ENCODE measurements at regions not wholly inside any gene's neighbourhood (a gene's known extent, or its start where the extent isn't known, plus 50 kb on each side); places are given as distances from the start of the nearest gene placed in this dataset.

DNA sequence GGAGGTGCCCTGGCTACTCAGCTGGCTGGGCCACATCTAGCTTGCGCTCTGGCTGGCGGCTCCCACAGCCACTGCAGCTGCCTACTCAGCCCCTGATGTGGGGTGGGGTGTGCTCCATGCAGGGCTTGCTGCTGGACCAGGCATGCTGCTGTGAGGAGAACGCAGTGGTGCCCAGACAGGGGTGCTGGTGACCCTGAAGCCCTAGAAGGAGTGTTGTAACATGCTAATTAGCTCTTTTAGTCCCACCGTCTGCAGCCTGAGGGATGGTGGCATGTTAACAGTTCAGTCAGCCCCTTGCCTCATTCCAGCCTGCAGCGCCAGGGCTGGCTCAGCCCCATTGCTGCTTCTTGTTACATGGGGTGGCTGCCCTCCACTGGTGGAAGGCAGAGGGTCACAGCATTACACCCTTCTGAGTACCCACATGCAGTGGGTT lies 642.3 kb downstream of the DMRTA1 start:
- DNase-seq (ENCODE audit: low read depth), result peak; percentile 0
- no peak for TF ChIP-seq POLR2A (IDR thresholded peaks at IDR 0.05; ENCODE audit: extremely low read depth, insufficient read length)
- TF ChIP-seq, protein P1, sequence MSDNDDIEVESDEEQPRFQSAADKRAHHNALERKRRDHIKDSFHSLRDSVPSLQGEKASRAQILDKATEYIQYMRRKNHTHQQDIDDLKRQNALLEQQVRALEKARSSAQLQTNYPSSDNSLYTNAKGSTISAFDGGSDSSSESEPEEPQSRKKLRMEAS (IDR thresholded peaks at IDR 0.05; ENCODE audit: low read depth, low read length), result no peak
- TF ChIP-seq, protein P2, sequence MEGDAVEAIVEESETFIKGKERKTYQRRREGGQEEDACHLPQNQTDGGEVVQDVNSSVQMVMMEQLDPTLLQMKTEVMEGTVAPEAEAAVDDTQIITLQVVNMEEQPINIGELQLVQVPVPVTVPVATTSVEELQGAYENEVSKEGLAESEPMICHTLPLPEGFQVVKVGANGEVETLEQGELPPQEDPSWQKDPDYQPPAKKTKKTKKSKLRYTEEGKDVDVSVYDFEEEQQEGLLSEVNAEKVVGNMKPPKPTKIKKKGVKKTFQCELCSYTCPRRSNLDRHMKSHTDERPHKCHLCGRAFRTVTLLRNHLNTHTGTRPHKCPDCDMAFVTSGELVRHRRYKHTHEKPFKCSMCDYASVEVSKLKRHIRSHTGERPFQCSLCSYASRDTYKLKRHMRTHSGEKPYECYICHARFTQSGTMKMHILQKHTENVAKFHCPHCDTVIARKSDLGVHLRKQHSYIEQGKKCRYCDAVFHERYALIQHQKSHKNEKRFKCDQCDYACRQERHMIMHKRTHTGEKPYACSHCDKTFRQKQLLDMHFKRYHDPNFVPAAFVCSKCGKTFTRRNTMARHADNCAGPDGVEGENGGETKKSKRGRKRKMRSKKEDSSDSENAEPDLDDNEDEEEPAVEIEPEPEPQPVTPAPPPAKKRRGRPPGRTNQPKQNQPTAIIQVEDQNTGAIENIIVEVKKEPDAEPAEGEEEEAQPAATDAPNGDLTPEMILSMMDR (IDR thresholded peaks at IDR 0.05; ENCODE audit: low read depth, low read length), result no peak
- TF ChIP-seq MYC (IDR thresholded peaks at IDR 0.05; ENCODE audit: low read depth, low read length), result no peak

DNA sequence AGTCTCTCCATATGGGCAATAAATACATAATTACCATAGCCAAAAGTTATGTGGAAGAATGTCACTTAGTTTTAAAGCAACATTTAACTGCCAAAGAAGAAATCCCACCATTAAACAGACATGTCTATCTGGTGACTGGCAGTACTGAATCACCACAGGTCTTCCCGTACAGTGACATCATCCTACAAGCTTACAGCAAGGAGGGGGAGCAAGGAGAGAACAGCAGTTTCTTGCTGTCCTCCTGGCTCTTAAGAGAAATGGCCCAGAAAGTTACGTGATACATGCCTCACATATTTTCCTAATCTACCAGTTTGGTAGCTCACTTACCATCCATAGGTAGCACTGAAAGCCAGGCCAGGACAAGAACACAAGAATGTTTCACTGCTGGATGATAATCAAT lies 671.0 kb downstream of the DMRTA1 start:
- no peak overlapping the region for H3K4me3 ChIP-seq (ENCODE audit: low read depth, low read length)
- no peak for DNase-seq (ENCODE audit: low read depth)
- TF ChIP-seq, protein P2 (IDR thresholded peaks at IDR 0.05; ENCODE audit: low read depth, low read length), result no peak
- TF ChIP-seq, protein P1 (IDR thresholded peaks at IDR 0.05; ENCODE audit: low read depth, low read length), result no peak
- TF ChIP-seq POLR2A (IDR thresholded peaks at IDR 0.05; ENCODE audit: extremely low read depth, insufficient read length), result no peak
- TF ChIP-seq MYC (IDR thresholded peaks at IDR 0.05; ENCODE audit: low read depth, low read length), result no peak

More for the DNA sequence above, 642.3 kb downstream of the DMRTA1 start:
- no peak overlapping the region for H3K4me3 ChIP-seq (ENCODE audit: low read depth, low read length)

DNA sequence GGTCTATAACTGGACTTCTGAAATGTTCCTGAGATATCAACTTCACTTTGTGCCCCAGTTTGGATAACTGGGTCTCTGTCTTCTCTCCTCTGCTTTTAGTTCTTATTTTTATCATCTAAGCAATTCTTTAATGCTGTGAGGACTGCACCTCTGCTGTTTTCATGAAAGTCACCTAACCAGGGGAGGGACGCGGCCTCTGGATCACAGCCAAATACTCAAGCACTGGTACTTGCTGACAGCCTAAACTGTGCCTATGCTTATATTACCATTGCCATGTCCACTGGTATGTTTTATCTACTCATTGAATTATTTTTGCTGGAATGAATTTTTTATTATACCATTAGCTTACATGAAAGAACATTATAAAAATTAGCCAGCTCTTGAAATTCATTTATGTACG lies 674.0 kb downstream of the DMRTA1 start:
- TF ChIP-seq, protein P2 (IDR thresholded peaks at IDR 0.05; ENCODE audit: low read depth, low read length), result no peak
- TF ChIP-seq POLR2A (IDR thresholded peaks at IDR 0.05; ENCODE audit: extremely low read depth, insufficient read length) (no peak), MYC (IDR thresholded peaks at IDR 0.05; ENCODE audit: low read depth, low read length) (no peak)
- TF ChIP-seq, protein P1 (IDR thresholded peaks at IDR 0.05; ENCODE audit: low read depth, low read length), result no peak
- DNase-seq (ENCODE audit: low read depth), result no peak
- no peak overlapping the region for H3K4me3 ChIP-seq (ENCODE audit: low read depth, low read length)

DNA sequence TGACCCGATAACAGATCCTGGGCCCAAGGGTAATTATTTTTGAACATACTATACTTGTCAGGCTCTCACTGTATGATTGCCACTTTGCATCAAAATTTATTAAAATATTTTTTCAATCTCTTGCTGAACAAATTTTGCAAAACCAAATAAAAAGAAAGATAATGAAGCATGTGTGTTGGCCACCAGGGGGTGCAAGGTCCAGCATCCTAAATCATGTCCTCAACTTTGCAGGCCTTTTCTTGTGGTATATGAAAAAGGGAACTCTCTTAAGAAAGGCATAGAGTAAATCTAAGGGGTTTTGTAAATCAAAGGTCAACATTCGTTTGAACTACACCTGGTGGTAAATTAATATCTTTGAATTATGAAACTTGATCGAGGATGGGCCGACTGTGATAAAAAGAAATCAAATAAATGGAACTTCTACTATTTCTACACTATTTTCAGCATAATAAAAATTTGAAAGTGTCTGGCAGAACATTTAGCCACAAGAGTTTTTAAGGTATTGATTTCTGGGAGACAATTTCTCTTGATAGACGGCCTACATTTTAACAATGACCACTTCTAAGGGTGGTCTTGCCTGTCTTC lies 676.5 kb downstream of the DMRTA1 start:
- TF ChIP-seq, protein P2 (IDR thresholded peaks at IDR 0.05; ENCODE audit: low read depth, low read length), result peak; percentile 12
- no peak for TF ChIP-seq MYC (IDR thresholded peaks at IDR 0.05; ENCODE audit: low read depth, low read length)
- peak; percentile 36 for DNase-seq (ENCODE audit: low read depth)
- no peak overlapping the region for H3K4me3 ChIP-seq (ENCODE audit: low read depth, low read length)

DNA sequence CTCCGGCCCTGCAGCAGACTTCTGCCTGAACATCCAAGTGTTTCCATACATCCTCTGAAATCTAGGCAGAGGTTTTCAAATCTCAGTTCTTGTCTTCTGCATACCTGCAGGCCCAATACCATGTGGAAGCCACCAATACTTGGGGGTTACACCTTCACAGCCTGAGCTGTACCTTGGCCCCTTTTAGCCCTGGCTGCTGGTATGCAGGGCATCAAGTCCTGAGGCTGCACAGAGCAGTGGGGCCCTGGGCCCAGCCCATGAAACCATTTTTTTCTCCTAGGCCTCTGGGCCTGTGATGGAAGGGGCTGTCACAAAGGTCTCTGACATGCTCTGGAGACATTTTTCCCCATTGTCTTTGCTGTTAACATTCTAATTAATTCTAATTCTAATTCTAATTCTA lies 680.6 kb downstream of the ELAVL2 start:
- no peak for DNase-seq (ENCODE audit: low read depth)
- no peak overlapping the region for H3K4me3 ChIP-seq (ENCODE audit: low read depth, low read length)
- TF ChIP-seq, protein P1 (IDR thresholded peaks at IDR 0.05; ENCODE audit: low read depth, low read length), result no peak
- TF ChIP-seq, protein P2 (IDR thresholded peaks at IDR 0.05; ENCODE audit: low read depth, low read length), result no peak
- no peak for TF ChIP-seq MYC (IDR thresholded peaks at IDR 0.05; ENCODE audit: low read depth, low read length)
- TF ChIP-seq POLR2A (IDR thresholded peaks at IDR 0.05; ENCODE audit: extremely low read depth, insufficient read length), result no peak

DNA sequence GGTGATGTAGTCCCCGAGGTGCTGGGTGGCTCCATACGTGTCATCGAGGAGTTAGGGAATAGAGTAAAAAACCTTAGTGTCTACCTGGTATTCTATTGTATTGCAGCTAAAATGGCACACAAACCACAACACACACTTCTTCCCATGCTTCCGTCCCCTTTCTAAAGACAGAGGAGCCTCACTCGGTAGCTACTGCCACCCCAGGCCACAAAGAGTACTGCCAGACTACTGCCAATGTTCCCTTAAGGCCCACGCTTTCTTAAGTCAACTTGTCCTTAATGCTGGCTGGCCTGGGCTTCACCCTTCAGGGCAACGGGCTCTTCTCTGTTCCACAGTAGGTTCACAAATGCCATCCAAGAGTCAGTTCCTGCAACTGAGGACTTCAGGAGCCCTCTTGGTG lies 673.0 kb downstream of the ELAVL2 start:
- TF ChIP-seq, protein P2 (IDR thresholded peaks at IDR 0.05; ENCODE audit: low read depth, low read length), result peak; percentile 4
- no peak for TF ChIP-seq POLR2A (IDR thresholded peaks at IDR 0.05; ENCODE audit: extremely low read depth, insufficient read length)
- no peak overlapping the region for H3K4me3 ChIP-seq (ENCODE audit: low read depth, low read length)
- peak; percentile 2 for DNase-seq (ENCODE audit: low read depth)
